Central memory CD4-positive, alpha-beta T cell (primary cell): ENCODE measurements at regions not wholly inside any gene's neighbourhood (a gene's known extent, or its start where the extent isn't known, plus 50 kb on each side); places are given as distances from the start of the nearest gene placed in this dataset.

Experiments used
- DNase-seq: peaks from one replicate; pipeline ENCODE4 v3.0.0; 2022

DNA sequence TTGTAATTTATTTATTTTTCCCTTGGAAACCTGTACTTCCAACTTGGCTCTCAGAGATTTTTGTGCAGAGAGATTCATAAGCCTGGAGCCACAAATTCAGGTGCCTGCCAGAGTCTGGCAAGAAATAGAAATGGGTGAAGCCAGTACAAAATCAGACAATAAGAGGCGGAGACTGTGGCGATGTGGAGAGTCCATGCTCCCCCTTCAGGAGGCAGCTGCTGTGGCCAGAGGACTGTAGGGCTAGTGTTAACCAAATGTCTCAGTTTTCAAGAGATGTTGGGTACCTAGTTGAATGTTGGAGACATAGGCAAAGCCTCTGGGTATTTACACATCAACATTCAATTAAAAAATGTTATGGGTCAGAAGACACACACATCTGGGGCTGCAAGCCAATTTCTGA is 208.6 kb downstream of the PSAT1 start:
- no peak for DNase-seq

DNA sequence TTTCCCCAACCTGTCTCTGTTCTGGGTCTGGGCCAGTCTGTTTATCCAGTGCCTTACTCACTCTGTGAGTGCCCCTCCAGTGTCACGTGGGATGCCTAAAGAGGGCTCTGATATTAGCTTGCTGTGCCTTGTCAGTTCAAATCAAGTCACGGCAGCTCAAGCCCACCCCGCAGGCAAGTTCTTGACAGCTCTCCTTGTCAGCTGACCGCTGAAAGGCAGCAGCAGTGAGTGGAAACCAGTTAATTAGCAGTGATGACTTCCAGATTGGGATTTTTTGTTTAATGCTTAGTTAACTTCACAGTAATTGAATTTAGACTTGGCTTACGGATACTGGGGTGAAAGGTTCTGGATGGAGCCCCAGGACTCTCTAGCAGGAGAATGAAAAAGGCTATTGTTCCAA is 210.1 kb downstream of the PSAT1 start:
- DNase-seq = no peak

DNA sequence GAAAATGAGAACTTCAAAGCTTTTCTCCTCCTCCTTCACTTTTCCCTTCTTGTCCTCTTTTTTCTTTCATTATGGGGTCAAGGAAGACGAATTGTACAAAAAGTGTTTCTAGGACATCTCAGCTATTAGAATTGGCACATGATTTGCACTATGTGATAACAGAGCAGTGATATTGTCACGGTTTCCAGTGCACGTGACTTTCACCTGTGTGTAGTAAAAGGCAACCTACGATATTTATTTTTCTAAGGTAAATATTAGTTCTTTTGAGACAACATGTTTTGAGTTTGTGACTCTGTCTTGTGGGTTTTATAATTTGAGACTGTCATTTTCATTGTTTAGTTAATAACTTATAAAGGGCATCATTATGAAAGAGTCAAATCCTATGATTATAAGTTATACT is 213.1 kb downstream of the PSAT1 start:
- no peak for DNase-seq

DNA sequence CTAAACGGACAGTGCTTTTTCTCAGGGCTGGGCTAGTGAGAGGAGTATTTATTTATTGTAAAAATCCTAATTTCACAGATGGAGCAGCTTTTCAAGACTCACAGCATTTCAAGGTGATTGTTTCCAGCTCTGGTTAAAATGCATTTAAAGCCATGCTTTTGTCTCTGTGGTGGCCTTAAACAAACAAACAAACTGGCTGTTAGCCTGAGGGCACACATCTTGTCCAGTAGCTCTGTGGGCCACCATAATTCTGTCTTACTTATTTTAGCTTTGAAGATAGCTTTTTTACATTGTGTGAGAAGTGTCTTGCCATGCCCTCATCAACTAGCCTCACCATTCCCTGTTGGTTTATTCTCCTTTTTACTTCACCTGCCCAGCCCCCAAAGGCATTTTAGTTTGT is 218.2 kb downstream of the PSAT1 start:
- no peak for DNase-seq

DNA sequence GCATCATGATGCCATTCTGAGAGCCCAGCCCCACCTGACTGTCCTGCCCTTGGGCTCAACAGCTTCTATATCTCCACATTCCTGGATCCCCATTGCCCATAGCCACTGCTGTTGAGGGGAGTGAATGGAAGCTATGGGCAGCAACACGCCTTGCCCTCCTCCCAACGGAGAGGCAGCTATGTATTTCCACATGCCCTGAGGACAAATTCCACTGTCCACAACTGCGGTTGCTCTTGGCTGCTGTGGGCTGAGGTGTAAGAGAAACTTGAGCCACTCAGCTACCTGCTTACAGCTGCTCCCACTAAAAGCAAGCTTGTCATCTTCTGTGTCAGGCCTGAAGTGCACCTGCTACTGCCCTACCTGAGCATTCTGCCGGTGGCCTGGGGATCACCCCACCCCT is 222.9 kb downstream of the PSAT1 start:
- no peak for DNase-seq

DNA sequence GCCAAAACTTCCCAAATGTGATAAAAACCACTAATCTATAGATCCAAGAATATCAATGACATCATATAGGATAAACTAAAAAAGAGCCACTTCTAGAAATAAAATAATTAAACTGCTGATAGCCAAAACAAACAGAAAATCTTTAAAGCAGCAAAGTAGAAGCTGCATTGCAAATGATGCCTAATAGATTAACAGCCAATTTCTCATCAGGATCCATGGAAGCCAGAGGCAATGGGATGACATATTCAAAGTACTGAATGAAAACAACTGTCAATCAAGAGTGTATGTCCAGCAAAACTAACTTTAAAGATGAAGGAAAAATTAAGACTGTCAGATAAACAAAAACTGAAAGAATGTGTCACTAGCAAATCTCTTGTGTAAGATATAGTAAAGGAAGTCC is 224.8 kb downstream of the PSAT1 start:
- no peak for DNase-seq

DNA sequence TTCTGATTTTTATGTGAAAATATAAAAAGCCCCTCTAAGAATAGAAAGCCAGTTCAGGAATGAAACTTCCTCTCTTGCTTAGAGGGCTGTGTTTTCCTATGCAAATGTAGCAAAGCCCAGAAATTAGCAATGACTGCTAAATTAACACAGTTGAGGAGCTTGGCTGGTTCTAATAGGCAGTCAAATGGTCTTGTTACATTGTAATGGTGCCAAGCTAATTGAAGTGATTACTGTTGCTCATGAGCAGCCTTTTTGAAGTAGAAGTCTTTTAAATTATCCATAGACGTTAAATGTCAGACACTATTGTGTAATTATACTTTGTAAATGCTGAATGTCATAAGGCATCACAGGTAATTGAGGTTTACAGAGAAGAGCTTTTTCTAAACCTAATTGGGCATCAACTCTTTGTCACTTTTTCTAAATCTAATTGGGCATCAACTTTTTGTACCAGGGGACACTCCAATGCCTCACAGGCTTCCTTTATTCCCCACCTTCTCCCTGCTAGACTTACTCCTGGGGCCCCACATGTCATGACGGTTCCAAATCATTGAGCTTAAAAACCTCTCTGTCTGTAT is 229.1 kb downstream of the PSAT1 start:
- DNase-seq = no peak

DNA sequence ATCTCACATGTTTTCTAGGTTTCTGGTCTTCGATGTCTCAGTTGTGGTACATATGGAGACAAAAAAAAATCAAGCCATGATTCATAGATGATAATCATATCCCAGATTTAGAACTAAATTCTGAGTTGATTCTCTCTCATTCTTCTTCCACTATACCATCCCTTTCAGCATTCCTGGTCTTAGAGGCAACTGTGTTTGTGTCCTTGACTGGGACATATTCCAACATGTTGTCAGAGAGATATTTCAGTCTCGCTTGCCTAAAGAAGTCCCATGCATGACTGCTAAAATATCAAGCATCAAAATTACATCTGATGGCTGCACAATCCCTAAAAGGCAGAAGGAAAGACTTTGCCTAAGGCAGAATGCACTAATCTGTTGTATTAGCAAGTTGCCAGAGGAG is 236.6 kb downstream of the PSAT1 start:
- DNase-seq = no peak

DNA sequence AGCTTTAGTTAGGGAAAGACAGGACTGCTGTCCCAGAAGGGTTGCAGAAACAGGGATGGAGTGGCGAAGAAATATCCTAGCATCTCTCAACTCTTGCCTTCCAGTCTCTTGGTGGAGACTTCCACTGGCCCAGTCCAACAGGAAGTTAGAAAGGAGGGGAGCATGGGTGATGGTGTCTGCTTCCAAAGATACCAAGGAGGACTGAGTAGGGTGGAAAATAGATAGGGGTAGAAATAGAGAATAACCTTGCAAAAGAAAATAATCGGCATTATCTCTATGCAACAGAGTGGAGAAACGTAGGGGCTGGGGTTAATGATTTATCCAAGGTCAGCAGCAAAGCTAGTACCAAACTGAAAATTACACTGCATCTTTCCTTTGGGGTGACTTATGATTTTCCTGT is 242.3 kb downstream of the PSAT1 start:
- no peak for DNase-seq

DNA sequence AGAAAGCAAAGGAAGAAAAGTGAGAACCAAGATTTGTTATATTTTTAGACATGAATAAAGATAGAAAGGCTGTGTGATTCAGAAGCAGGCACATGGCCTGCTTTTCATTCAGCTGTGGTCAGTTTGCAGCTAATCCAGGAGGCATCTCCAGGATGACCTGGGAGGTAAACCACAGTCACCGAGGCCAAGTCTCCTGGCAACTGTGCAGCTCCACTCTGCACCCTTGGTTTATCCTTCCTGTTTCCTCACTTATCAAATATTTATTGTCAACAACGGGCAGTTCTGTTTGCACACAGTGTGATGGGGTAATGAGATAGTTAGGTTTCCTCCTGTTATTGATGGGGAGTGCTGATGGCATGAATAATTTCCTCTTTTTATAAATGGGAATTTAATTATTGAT is 243.0 kb downstream of the PSAT1 start:
- no peak for DNase-seq

DNA sequence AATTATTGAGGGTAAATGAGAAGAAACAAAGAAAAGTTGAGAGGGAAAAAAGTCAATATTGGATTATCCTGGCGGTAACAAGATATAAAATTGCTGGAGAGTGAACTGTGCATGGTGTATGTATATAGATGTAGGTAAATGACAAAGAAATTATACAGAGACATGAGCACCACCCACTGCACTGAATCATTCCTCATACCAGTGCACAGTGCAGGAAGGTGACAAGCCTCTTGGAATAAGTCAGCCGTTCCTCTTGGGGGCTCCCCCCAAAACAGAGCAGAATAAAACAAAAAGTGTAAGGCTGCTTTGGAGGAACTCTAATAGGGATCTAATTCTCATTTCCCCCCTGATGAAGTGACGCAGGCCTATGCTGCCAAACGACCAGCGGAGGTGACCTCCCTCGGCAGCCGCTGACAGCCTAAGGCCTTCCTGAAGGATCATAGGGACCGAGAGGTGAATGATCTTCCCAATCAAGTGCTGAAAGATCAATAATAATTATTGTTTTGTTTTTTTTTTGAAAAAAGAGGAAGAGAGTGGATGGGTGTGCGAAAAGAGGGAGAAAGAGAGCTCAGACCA is 245.0 kb downstream of the PSAT1 start:
- DNase-seq = no peak

DNA sequence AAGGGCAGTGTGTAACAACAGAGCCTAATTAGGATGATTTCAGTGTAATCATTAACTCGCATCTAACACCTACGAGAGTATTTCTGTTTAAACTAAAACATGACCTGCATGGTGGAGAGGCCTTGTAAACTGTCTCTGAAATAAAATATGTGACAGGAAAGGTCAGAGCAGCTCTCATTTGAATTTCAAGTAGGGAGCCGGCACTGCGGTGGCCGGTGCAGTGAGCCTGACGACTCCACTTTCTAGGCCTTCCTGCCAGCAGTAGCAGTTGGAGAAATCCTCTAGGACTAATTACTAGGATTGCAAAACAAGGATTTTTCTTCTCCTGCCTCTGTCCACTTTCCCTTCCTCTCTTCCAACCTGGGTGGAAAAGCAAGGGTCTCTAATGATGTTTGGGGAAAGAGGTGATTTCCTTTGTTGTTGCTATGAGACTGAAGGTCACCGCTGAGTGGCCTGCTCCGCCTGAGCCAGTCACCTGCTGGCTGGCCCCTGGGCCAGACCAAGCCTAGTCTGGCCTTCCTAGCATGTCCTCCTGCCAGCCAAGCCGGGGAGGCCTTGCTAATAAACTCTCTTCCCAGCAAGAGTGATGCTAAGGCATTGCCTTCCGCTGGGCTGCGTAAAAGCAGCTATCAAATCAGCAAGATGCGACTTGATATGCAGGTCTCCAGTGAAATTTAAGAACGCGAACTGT is 245.7 kb downstream of the PSAT1 start:
- no peak for DNase-seq

DNA sequence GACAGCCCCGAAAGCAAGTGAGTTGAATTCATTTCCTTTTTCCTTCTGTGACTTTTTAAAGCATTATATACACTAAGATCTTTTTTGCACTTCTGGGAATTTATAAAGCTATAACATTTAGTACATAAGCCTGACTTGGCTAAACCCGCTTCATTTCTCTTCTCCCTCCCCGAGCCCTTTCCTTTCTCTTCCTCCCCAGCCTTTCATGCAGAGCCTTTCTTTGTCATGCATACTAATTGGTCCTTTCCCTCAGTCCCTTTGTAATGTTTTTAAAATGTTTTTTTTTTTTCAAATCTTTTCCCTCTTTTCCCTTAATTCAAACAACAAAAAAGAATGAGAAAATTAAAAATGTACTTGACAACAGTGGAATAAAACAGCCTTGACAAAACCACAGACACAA is 246.4 kb downstream of the PSAT1 start:
- DNase-seq = no peak

DNA sequence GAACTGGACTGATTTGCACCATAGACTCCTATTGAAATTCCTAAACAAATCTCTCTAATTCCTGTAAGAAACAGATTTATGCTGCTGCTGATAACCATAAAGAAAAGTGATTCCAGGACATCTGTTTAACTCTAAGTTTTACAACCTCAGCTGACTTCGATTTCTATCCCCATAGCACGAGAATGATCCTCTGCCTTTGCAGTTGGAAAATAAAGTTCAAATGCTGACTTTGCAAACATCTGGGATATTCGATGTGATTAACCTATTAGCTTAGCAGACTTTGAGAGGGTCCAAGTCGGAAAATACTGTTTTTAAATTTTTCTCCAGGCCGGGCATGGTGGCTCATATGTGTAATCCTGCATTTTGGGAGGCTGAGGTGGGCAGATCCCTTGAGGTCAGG is 247.3 kb downstream of the PSAT1 start:
- no peak for DNase-seq

DNA sequence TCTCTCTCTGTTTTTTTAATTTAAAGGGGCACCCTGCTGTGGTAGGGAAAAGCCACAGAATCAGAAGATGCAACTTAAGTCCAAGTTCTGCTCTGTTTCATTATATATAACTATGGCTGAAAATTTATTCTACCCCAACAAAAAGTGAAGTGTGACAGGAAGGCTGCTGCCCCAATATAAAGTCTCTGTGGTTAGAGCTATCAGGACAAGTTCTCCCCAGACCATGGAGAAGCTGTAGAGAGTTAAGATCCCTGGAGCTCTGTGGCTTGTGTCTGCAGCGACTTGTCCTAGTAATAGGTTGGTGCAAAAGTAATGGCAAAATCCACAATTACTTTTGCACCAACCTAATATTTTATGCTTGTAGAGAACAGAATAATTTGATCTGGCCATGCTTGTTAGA is 250.9 kb downstream of the PSAT1 start:
- no peak for DNase-seq

DNA sequence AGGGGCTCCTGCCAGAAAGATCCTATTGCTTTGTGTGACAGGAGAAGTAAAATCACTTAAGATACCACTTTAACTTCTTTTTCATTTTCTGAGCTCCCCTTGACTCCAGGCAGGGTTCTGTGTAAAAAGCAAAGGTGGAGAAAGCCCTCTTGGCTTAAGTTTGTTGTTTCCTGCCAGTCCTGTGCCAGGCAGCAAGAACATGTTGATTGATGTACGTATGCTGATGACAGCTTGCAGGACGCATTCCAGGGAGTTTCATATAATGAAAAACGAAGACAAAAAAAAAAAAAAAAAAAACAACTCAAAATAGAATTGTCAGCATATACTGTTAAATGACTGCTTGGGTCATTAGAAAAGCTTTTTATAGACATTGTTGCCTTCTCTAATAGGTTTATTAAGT is 251.7 kb downstream of the PSAT1 start:
- no peak for DNase-seq

DNA sequence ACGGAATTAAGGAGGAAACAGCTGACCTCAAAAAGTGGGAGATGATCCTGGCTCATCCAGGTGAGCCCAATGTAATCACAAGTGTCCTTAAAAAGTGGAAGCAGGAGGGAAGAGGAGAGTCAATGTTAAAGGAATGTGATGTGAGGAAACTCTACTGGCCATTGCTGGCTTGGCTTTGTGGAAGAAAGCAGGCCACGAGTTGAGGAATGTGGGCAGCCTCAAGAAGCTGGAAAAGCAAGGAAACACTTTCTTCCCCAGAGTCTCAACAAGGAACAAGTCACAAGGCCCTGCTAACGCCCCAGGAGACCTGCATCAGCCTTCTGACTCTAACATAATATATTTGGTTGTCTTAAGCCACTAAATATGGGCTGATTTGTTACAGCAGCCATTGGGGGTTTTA is 252.8 kb downstream of the PSAT1 start:
- no peak for DNase-seq

DNA sequence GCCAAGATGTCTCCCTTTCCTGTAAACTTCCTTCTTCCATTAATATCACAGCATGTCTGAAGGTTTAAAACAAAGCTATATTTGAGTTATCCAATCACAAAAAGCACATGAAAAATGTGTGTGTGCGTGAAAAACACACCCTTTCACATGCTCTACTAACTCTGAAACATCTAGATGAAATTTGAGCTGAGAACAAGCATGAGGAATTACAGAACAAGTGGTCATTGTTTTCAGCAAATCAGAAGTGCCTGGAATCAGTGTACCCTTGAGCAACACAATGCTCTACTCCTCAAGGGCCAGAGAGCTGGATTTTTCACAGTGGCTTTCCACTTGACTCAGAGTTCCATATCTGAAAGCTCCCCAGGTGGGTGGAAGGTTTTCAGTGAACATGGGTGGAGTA is 255.9 kb downstream of the PSAT1 start:
- DNase-seq = no peak

DNA sequence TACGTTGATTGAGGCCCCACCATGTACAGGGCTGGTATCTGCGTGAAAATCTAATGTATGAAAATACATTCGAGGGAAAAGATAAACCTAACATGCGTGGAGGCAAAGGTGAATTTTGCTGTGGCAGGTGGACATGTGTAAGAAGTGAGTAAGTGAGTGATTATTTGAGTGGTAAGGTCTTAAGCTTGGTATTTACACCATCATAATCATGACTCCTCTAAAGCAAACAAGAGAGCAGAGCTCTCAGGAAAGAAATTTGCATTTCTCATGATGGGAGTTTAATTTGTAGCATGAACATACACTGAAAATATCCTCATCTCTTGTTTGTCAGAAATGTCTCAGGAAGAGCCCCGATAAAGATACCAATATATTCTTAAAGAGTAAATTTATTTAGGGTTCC is 260.6 kb downstream of the PSAT1 start:
- DNase-seq = no peak

DNA sequence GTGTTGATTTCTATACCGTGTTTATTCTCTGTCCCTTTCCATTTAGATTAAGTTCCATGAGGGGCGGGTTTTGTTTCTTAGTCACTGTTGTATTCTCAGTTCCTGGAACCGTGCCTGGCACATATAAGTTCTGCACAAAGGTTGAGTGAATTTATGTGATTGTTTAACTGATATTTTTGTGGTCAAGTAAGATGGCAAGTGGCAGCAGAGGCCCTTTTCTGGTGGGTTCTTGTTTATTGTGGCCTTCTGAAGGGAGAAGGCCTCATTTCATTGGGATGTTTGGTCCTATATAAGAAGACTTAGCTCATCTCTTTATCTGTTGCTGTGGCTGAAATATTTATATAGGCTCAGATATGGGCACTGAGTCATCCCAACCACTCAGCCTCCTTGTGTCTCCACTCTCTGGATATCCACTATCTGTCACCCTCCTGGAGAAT is 262.5 kb downstream of the PSAT1 start:
- DNase-seq = no peak

DNA sequence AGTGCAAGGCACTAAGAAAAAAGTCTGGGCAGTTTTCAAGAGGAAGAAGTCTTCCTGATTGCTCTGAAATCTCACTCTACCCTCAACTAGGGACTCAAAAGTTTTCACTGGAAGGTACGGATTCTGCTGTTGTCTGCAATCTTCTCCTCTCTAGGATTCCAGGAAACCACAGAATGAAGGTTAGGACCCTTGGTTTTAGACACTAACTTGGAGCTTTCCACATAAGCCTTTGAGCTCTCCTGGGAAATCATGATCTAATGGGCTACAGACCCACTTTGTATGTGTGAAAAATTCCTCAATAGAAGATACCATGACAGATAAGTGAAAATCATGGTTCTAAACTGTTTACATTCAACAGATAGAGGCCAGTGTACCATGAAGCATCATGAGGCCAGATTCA is 265.1 kb downstream of the PSAT1 start:
- no peak for DNase-seq

DNA sequence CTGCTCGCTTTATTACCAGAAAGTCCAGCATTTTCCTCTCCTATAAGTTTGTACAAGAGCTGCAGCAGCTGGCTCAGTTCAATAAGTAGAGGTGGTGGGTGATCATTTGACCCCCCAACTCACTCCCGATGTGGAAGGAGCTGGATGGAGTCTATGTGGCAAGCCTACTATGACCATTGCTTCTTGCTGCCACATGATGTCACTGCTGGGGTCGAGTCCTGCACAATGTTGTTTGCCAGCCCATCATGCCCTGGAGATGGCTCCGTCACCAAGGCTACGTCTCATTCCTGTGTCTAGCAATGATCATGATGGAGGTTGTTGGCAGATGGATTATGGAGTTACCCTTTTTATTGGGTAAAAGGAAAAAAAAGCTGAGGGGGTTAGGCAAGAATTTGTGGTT is 266.3 kb downstream of the PSAT1 start:
- no peak for DNase-seq

DNA sequence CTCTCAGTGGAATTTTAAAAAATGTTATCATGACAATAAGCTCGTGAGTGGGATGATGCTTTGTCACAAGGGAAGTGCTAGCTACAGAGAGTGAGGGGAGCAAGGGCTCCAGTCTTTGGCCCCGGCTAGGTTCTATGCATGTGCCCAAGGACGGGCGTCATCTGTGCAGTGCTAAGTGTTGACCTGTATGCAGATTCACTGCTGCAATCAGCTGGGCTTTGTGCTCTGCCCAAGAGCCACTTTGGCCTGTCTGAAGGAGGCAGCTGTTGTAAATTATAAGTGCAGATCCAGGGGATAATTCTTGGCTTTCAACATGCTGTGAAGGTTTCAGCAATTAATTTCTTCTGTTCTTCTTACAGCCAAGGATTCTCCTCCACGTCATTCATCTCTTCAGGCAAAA is 268.6 kb downstream of the PSAT1 start:
- DNase-seq = no peak

DNA sequence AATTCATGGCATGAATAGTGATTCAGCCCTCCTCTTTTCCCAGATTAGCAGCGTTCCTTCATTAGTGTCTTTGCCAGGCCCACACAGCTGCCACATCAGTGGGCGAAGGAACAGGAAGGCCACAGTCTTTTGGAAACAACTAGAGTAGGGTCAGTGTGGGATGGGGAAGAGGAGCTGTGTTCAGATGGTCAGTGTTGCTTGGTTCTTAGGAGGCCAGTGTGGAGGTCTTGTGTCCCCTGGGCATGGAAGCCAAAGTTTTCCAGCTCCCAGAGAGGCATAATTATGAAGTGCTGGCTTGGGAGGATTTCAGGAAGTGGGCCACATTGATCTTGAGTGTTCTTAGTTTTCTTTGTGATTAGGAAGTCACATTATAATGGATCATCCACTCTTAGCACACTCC is 269.6 kb downstream of the PSAT1 start:
- no peak for DNase-seq
